Activated CD4-positive, alpha-beta T cell treated with anti-CD3 and anti-CD28 coated beads for 36 hours (primary cell): ENCODE measurements at regions not wholly inside any gene's neighbourhood (a gene's known extent, or its start where the extent isn't known, plus 50 kb on each side); places are given as distances from the start of the nearest gene placed in this dataset.

Experiments used
- ATAC-seq: fragments of 200-7000 bp; cut with Tn5 transposase; one replicate; pipeline ENCODE4 v1.10.0; 2021; ENCODE audit warnings: mild to moderate bottlenecking, moderate library complexity
- CTCF ChIA-PET: fragments of 350-600 bp; sonication (Branson Sonifier 250); formaldehyde crosslinking; loops from one replicate; lab custom pipeline; 2021; ENCODE audit warnings: antibody characterized with exemption; lab: Charles Lee
- POLR2A ChIA-PET: fragments of 350-600 bp; sonication (Branson Sonifier 250); formaldehyde crosslinking; loops from one replicate; lab custom pipeline; 2021; ENCODE audit warnings: antibody characterized with exemption, inconsistent platforms; lab: Charles Lee
- DNase-seq: peaks from one replicate; pipeline ENCODE4 v3.0.0-alpha.2; 2020
- H3K27ac Mint-ChIP-seq: one replicate; pipeline ENCODE4 v1.8.0; 2021; ENCODE audit warnings: mixed read lengths
- H3K27me3 Mint-ChIP-seq: one replicate; pipeline ENCODE4 v1.8.0; 2021; ENCODE audit warnings: mixed read lengths
- H3K36me3 Mint-ChIP-seq: one replicate; pipeline ENCODE4 v1.8.0; 2021; ENCODE audit warnings: low read depth, mixed read lengths
- H3K4me1 Mint-ChIP-seq: one replicate; pipeline ENCODE4 v1.8.0; 2021; ENCODE audit warnings: mixed read lengths
- H3K4me3 Mint-ChIP-seq: one replicate; pipeline ENCODE4 v1.8.0; 2021; ENCODE audit warnings: mild to moderate bottlenecking, moderate library complexity, mixed read lengths
- H3K9me3 Mint-ChIP-seq: one replicate; pipeline ENCODE4 v1.8.0; 2021; ENCODE audit warnings: low read depth, mixed read lengths
- intact Hi-C, 2 experiments: fragments of 100-400 bp; cut with DNase I in 1 of 2; cut with micrococcal nuclease in 1 of 2; formaldehyde crosslinking; loops; one replicate each; pipeline versions ENCODE4 v1.14.2 to v1.15.1; 2022 to 2024; cut with DNase I, micrococcal nuclease

GRCh38 chr18:42174909-42175308, 219.9 kb downstream of the PIK3C3 start:
- no peak for DNase-seq
- Mint-ChIP-seq H3K27me3 (peaks cover 2% of the 10 kb centered on the region), H3K9me3 (no peaks in the 10 kb centered on the region), H3K27ac (no peak overlapping the region), H3K4me1 (no peaks in the 10 kb centered on the region), H3K4me3 (no peak overlapping the region), H3K36me3 (no peaks in the 10 kb centered on the region)
- POLR2A ChIA-PET, result no interaction called here
- CTCF ChIA-PET, result interaction anchor here (1.3 kb wide), 1 partner anchor 61 kb away, joined by 3 read pairs; no protein-coding TSS in a partner anchor
- no peak for ATAC-seq
- intact Hi-C loops, result no loop called here

GRCh38 chr18:42176599-42176998, 221.6 kb downstream of the PIK3C3 start:
- ChIA-PET CTCF (no interaction called here), POLR2A (no interaction called here)
- H3K4me1 Mint-ChIP-seq, result no peaks in the 10 kb centered on the region

GRCh38 chr18:42177390-42177789, 222.4 kb downstream of the PIK3C3 start:
- intact Hi-C loops, result no loop called here
- DNase-seq (no peak), ATAC-seq (no peak)
- Mint-ChIP-seq H3K4me3 (no peak overlapping the region), H3K9me3 (no peaks in the 10 kb centered on the region), H3K27ac (no peak overlapping the region), H3K27me3 (peaks cover 2% of the 10 kb centered on the region), H3K36me3 (no peaks in the 10 kb centered on the region), H3K4me1 (no peaks in the 10 kb centered on the region)
- ChIA-PET CTCF (no interaction called here), POLR2A (no interaction called here)

More at GRCh38 chr18:42176599-42176998, 221.6 kb downstream of the PIK3C3 start:
- no peak for ATAC-seq
- no peak overlapping the region for H3K4me3 Mint-ChIP-seq
- H3K36me3 Mint-ChIP-seq, result no peaks in the 10 kb centered on the region
- DNase-seq, result no peak
- H3K9me3 Mint-ChIP-seq, result no peaks in the 10 kb centered on the region
- intact Hi-C loops, result no loop called here
- H3K27ac Mint-ChIP-seq, result no peak overlapping the region
- H3K27me3 Mint-ChIP-seq, result peaks cover 2% of the 10 kb centered on the region

GRCh38 chr18:42178376-42179080, 223.5 kb downstream of the PIK3C3 start:
- Mint-ChIP-seq H3K27me3 (peaks cover 2% of the 10 kb centered on the region), H3K4me1 (no peaks in the 10 kb centered on the region), H3K4me3 (no peak overlapping the region), H3K36me3 (no peaks in the 10 kb centered on the region), H3K27ac (no peak overlapping the region), H3K9me3 (no peaks in the 10 kb centered on the region)
- ATAC-seq (no peak), DNase-seq (no peak)
- intact Hi-C loops, result no loop called here
- ChIA-PET CTCF (no interaction called here), POLR2A (no interaction called here)

- Mint-ChIP-seq H3K36me3 (no peaks in the 10 kb centered on the region), H3K4me3 (no peak overlapping the region), H3K9me3 (no peaks in the 10 kb centered on the region), H3K27ac (no peak overlapping the region), H3K27me3 (no peaks in the 10 kb centered on the region), H3K4me1 (no peaks in the 10 kb centered on the region)
- intact Hi-C loops, result no loop called here
- CTCF ChIA-PET, result interaction anchor here (1.1 kb wide), 1 partner anchor 65 kb away, joined by 5 read pairs; no protein-coding TSS in a partner anchor
- ATAC-seq (no peak), DNase-seq (no peak)
- POLR2A ChIA-PET, result no interaction called here
Observed at GRCh38 chr18:42179542-42180121, 224.6 kb downstream of the PIK3C3 start.

- ChIA-PET CTCF (no interaction called here), POLR2A (no interaction called here)
- no peak overlapping the region for H3K4me3 Mint-ChIP-seq
- H3K36me3 Mint-ChIP-seq, result no peaks in the 10 kb centered on the region
- no peaks in the 10 kb centered on the region for H3K4me1 Mint-ChIP-seq
- no peak overlapping the region for H3K27ac Mint-ChIP-seq
- DNase-seq (no peak), ATAC-seq (no peak)
- H3K27me3 Mint-ChIP-seq, result no peaks in the 10 kb centered on the region
- no peaks in the 10 kb centered on the region for H3K9me3 Mint-ChIP-seq
- intact Hi-C loops, result no loop called here
Observed at GRCh38 chr18:42181474-42181873, 226.4 kb downstream of the PIK3C3 start.

- ChIA-PET CTCF (interaction anchor here (1.0 kb wide), 1 partner anchor 69 kb away, joined by 3 read pairs; no protein-coding TSS in a partner anchor), POLR2A (no interaction called here)
- ATAC-seq (no peak), DNase-seq (no peak)
- Mint-ChIP-seq H3K36me3 (no peaks in the 10 kb centered on the region), H3K4me1 (no peaks in the 10 kb centered on the region), H3K4me3 (no peak overlapping the region), H3K27me3 (no peaks in the 10 kb centered on the region), H3K27ac (no peak overlapping the region), H3K9me3 (no peaks in the 10 kb centered on the region)
- intact Hi-C loops, result no loop called here
Observed at GRCh38 chr18:42182728-42183700, 228.0 kb downstream of the PIK3C3 start.

GRCh38 chr18:42183746-42184145, 228.7 kb downstream of the PIK3C3 start:
- Mint-ChIP-seq H3K27ac (no peak overlapping the region), H3K9me3 (no peaks in the 10 kb centered on the region), H3K4me3 (no peak overlapping the region), H3K4me1 (no peaks in the 10 kb centered on the region), H3K36me3 (no peaks in the 10 kb centered on the region), H3K27me3 (no peaks in the 10 kb centered on the region)
- ATAC-seq, result no peak
- no peak for DNase-seq
- intact Hi-C loops, result no loop called here
- ChIA-PET CTCF (interaction anchor here (1.0 kb wide), 1 partner anchor 69 kb away, joined by 3 read pairs; no protein-coding TSS in a partner anchor), POLR2A (no interaction called here)

- Mint-ChIP-seq H3K27ac (no peak overlapping the region), H3K36me3 (no peaks in the 10 kb centered on the region), H3K4me1 (no peaks in the 10 kb centered on the region), H3K4me3 (no peak overlapping the region), H3K27me3 (no peaks in the 10 kb centered on the region), H3K9me3 (peaks cover 9% of the 10 kb centered on the region)
- ATAC-seq, result no peak
- no peak for DNase-seq
- intact Hi-C loops, result no loop called here
- ChIA-PET POLR2A (no interaction called here), CTCF (no interaction called here)
Observed at GRCh38 chr18:42184685-42185477, 229.8 kb downstream of the PIK3C3 start.

- Mint-ChIP-seq H3K36me3 (no peaks in the 10 kb centered on the region), H3K27ac (no peak overlapping the region), H3K27me3 (no peaks in the 10 kb centered on the region), H3K9me3 (peaks cover 9% of the 10 kb centered on the region), H3K4me1 (no peaks in the 10 kb centered on the region), H3K4me3 (no peak overlapping the region)
- intact Hi-C loops, result no loop called here
- ChIA-PET POLR2A (no interaction called here), CTCF (no interaction called here)
- no peak for ATAC-seq
- no peak for DNase-seq
Observed at GRCh38 chr18:42185486-42185885, 230.5 kb downstream of the PIK3C3 start.
